ENCODE measurements at regions not wholly inside any gene's neighbourhood (a gene's known extent, or its start where the extent isn't known, plus 50 kb on each side); places are given as distances from the start of the nearest gene placed in this dataset.
"Not testable (repeated sequence)": the region's sequence is repeated elsewhere in the genome, so short reads cannot be mapped to it uniquely, and the experiment has no call there.

DNA sequence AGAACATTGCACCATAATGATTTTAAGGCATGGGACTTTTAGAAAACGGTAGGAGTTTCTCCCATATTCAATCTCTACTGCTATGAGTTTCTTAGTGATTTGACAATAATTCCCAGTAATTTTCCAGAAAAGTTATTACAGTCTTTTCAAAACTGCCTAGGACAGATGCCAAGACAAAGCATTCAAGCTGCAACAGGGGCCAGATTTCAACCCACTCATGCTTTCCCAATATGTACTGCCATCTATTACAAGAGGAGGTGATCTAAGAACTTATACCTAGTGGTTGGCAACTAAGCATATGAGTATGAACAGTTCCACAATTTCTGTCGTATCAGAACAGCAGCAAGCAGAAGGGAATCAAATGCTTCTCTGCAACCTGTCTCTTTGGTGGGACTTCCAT is 95.1 kb upstream of the TMED7 start:
- no peak overlapping the region for H3K4me3 Mint-ChIP-seq
- peaks cover 22% of the 10 kb centered on the region for H3K27me3 Mint-ChIP-seq
- ChIA-PET POLR2A (no interaction called here), CTCF (no interaction called here)
- intact Hi-C loops (cut with micrococcal nuclease) = no loop called here
- no peaks in the 10 kb centered on the region for H3K36me3 Mint-ChIP-seq
- H3K9me3 Mint-ChIP-seq = no peaks in the 10 kb centered on the region
- no peaks in the 10 kb centered on the region for H3K4me1 Mint-ChIP-seq (ENCODE audit: low read depth)
- DNase-seq = no peak
- H3K27ac Mint-ChIP-seq = no peak overlapping the region

GRCh38 chr5:115718927-115719326 is 93.1 kb upstream of the TMED7 start:
- no peak for DNase-seq
- POLR2A ChIA-PET = no interaction called here
- no peak overlapping the region for H3K4me3 Mint-ChIP-seq
- no peaks in the 10 kb centered on the region for H3K9me3 Mint-ChIP-seq
- CTCF ChIA-PET = no interaction called here
- H3K27me3 Mint-ChIP-seq = peaks cover 15% of the 10 kb centered on the region
- no peak overlapping the region for H3K27ac Mint-ChIP-seq
- intact Hi-C loops (cut with micrococcal nuclease) = no loop called here
- H3K4me1 Mint-ChIP-seq (ENCODE audit: low read depth) = no peaks in the 10 kb centered on the region
- no peaks in the 10 kb centered on the region for H3K36me3 Mint-ChIP-seq

DNA sequence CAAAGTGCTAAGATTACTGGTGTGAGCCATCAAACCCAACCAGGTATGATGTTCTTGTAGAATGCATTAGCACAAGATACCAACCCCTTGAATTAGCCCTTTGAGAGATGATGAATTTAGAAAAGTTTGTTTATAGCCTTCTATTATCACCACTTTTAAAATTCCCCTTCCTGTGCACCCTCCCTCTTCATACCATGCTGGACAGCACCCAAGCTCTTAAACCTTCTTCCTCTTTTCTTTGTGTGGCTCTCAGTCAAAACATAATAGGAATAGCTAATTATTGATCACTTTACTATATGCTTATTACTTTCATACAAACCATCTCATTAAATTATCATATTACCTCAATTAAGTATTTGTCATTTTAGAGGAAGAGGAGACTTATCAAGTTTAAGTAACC is 87.6 kb upstream of the TMED7 start:
- peaks cover 10% of the 10 kb centered on the region for H3K9me3 Mint-ChIP-seq
- ChIA-PET POLR2A (no interaction called here), CTCF (no interaction called here)
- H3K27ac Mint-ChIP-seq = no peak overlapping the region
- H3K36me3 Mint-ChIP-seq = no peaks in the 10 kb centered on the region
- H3K4me3 Mint-ChIP-seq = no peak overlapping the region
- H3K4me1 Mint-ChIP-seq (ENCODE audit: low read depth) = no peaks in the 10 kb centered on the region
- intact Hi-C loops (cut with micrococcal nuclease) = no loop called here
- peaks cover 6% of the 10 kb centered on the region for H3K27me3 Mint-ChIP-seq
- no peak for DNase-seq

- ChIA-PET CTCF (no interaction called here), POLR2A (no interaction called here)
- Mint-ChIP-seq H3K9me3 (peaks cover 10% of the 10 kb centered on the region), H3K27ac (no peak overlapping the region), H3K36me3 (no peaks in the 10 kb centered on the region), H3K27me3 (peaks cover 5% of the 10 kb centered on the region), H3K4me1 (ENCODE audit: low read depth) (no peaks in the 10 kb centered on the region), H3K4me3 (no peak overlapping the region)
- intact Hi-C loops (cut with micrococcal nuclease) = no loop called here
- no peak for DNase-seq
Observed at GRCh38 chr5:115709585-115709984, 83.7 kb upstream of the TMED7 start.

- H3K27me3 Mint-ChIP-seq = peaks cover 5% of the 10 kb centered on the region
- H3K9me3 Mint-ChIP-seq = peaks cover 10% of the 10 kb centered on the region
- intact Hi-C loops (cut with micrococcal nuclease) = no loop called here
- POLR2A ChIA-PET = no interaction called here
- no peaks in the 10 kb centered on the region for H3K4me1 Mint-ChIP-seq (ENCODE audit: low read depth)
- CTCF ChIA-PET = no interaction called here
- DNase-seq = no peak
- no peak overlapping the region for H3K4me3 Mint-ChIP-seq
- no peaks in the 10 kb centered on the region for H3K36me3 Mint-ChIP-seq
- no peak overlapping the region for H3K27ac Mint-ChIP-seq
Observed at GRCh38 chr5:115708819-115709477, 83.1 kb upstream of the TMED7 start.

DNA sequence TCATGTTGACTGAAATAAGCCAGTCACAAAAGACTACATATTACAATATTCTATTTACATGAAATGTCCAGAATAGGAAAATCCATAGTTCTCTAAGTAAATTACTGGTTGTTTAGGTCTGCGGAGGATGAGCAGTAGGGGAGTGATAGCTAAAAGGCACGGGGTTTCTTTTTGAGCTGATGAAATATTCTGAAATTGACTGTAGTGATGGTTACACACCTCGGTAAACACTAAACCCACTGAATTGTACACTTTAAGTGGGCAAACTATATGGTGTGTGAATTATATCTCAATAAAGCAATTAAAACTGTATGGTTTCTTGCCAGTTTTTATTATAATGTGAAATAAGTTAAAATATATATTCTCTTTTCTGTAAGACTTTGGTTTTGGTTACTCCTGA is 77.7 kb upstream of the TMED7 start:
- intact Hi-C loops (cut with micrococcal nuclease) = no loop called here
- H3K9me3 Mint-ChIP-seq = no peaks in the 10 kb centered on the region
- DNase-seq = no peak
- POLR2A ChIA-PET = no interaction called here
- H3K4me1 Mint-ChIP-seq (ENCODE audit: low read depth) = no peaks in the 10 kb centered on the region
- no peak overlapping the region for H3K4me3 Mint-ChIP-seq
- CTCF ChIA-PET = no interaction called here
- peaks cover 8% of the 10 kb centered on the region for H3K27me3 Mint-ChIP-seq
- no peaks in the 10 kb centered on the region for H3K36me3 Mint-ChIP-seq
- no peak overlapping the region for H3K27ac Mint-ChIP-seq

DNA sequence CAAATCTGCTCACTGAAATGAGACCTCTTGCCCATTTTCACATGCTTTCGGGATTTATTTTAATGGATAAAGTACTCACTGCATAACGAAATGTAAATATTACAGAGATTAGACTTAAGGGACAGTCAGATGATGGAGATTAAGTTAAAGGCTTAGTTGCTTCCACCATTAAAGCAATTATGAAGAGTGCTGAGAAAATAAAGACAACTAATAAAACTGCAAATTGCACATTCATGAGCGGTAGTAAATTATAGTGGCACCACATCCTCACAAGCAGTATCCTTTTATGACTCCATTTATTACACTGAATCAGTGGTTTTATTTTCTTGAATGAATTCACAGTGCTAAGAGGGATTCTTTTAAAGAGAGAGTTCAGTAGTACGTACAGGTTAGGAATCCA is 76.2 kb upstream of the TMED7 start:
- Mint-ChIP-seq H3K4me1 (ENCODE audit: low read depth) (no peaks in the 10 kb centered on the region), H3K9me3 (no peaks in the 10 kb centered on the region), H3K4me3 (no peak overlapping the region), H3K27ac (no peak overlapping the region), H3K27me3 (peaks cover 10% of the 10 kb centered on the region), H3K36me3 (no peaks in the 10 kb centered on the region)
- ChIA-PET CTCF (no interaction called here), POLR2A (no interaction called here)
- no peak for DNase-seq
- intact Hi-C loops (cut with micrococcal nuclease) = no loop called here

DNA sequence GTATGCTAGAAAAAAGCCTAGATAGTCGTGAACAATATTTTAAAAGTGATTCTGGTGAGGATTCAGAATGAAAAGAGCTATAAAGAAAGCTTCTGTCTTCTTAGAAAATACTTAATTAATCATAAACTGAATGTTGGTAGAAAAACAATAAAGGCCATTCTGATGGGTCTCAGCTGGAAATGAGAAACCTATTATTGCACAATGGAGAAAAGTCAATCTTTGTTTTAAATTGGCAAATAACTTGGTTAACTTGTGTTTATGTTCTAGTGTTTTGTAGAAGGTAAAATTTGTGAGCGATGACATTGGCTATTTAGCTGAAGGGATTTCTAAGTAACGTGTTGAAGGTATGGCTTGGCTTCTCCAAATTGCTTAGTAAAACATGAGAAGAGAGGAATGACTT is 74.1 kb upstream of the TMED7 start:
- H3K9me3 Mint-ChIP-seq = no peaks in the 10 kb centered on the region
- H3K36me3 Mint-ChIP-seq = no peaks in the 10 kb centered on the region
- intact Hi-C loops (cut with micrococcal nuclease) = no loop called here
- H3K27me3 Mint-ChIP-seq = peaks cover 7% of the 10 kb centered on the region
- CTCF ChIA-PET = no interaction called here
- H3K4me3 Mint-ChIP-seq = no peak overlapping the region
- no peak for DNase-seq
- POLR2A ChIA-PET = no interaction called here
- no peak overlapping the region for H3K27ac Mint-ChIP-seq
- no peaks in the 10 kb centered on the region for H3K4me1 Mint-ChIP-seq (ENCODE audit: low read depth)

- H3K36me3 Mint-ChIP-seq = no peaks in the 10 kb centered on the region
- H3K9me3 Mint-ChIP-seq = no peaks in the 10 kb centered on the region
- ChIA-PET CTCF (no interaction called here), POLR2A (no interaction called here)
- peaks cover 8% of the 10 kb centered on the region for H3K27me3 Mint-ChIP-seq
- no peak overlapping the region for H3K27ac Mint-ChIP-seq
- DNase-seq = no peak
- H3K4me1 Mint-ChIP-seq (ENCODE audit: low read depth) = no peaks in the 10 kb centered on the region
- intact Hi-C loops (cut with micrococcal nuclease) = no loop called here
- no peak overlapping the region for H3K4me3 Mint-ChIP-seq
Observed at GRCh38 chr5:115696141-115696650, 70.4 kb upstream of the TMED7 start.

GRCh38 chr5:115695310-115695880 is 69.6 kb upstream of the TMED7 start:
- CTCF ChIA-PET = no interaction called here
- POLR2A ChIA-PET = no interaction called here
- no peak for DNase-seq
- Mint-ChIP-seq H3K4me3 (no peak overlapping the region), H3K27me3 (peaks cover 6% of the 10 kb centered on the region), H3K36me3 (no peaks in the 10 kb centered on the region), H3K4me1 (ENCODE audit: low read depth) (no peaks in the 10 kb centered on the region), H3K27ac (no peak overlapping the region), H3K9me3 (no peaks in the 10 kb centered on the region)
- intact Hi-C loops (cut with micrococcal nuclease) = no loop called here

DNA sequence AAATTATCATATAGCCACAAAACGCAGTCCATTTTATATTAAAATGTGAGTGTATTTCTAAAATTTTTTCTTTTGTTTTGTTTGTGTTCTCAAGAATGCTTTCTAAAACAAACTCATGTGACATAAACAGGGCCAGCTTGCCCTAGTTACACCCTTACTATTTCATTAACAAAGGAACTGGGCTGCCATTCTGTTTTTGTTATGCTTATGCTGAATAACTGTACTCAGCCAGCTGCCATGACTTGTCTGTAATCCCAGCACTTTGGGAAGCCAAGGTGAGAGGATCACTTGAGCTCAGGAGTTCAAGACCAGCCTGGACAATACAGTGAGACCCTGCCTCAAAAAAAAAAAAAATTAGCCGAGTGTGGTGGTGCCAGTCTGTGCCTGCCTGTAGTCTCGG is 66.0 kb upstream of the TMED7 start:
- intact Hi-C loops (cut with micrococcal nuclease); H3K27ac Mint-ChIP-seq; H3K9me3 Mint-ChIP-seq; H3K4me1 Mint-ChIP-seq (ENCODE audit: low read depth); H3K36me3 Mint-ChIP-seq; POLR2A ChIA-PET; DNase-seq; H3K4me3 Mint-ChIP-seq; CTCF ChIA-PET: not testable (repeated sequence)
- peaks cover 13% of the 10 kb centered on the region for H3K27me3 Mint-ChIP-seq

DNA sequence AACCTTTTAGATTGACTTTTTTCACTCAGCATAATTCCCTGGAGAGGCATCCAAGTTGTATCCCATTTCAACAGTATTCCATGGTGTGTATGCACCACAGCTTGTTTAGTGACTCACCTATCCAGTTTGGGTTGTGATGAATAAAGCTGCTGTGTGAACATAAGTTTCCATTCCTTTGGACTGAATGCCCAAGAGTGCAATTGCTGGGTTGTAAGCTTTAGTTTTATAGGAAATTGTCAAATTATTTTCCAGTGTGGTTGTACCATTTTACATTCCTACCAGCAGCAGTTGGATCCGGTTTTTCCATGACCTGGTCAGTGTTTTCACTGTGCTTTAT is 60.9 kb upstream of the TMED7 start:
- Mint-ChIP-seq H3K27ac (no peak overlapping the region), H3K4me1 (ENCODE audit: low read depth) (no peaks in the 10 kb centered on the region)

GRCh38 chr5:115686051-115686737 is 60.4 kb upstream of the TMED7 start:
- peaks cover 14% of the 10 kb centered on the region for H3K27me3 Mint-ChIP-seq

More for the DNA sequence above, 60.9 kb upstream of the TMED7 start:
- no peak for DNase-seq
- no peaks in the 10 kb centered on the region for H3K36me3 Mint-ChIP-seq
- peaks cover 13% of the 10 kb centered on the region for H3K27me3 Mint-ChIP-seq
- ChIA-PET POLR2A (no interaction called here), CTCF (no interaction called here)
- H3K9me3 Mint-ChIP-seq = no peaks in the 10 kb centered on the region
- H3K4me3 Mint-ChIP-seq = no peak overlapping the region
- intact Hi-C loops (cut with micrococcal nuclease) = no loop called here

More at GRCh38 chr5:115686051-115686737, 60.4 kb upstream of the TMED7 start:
- ChIA-PET CTCF (no interaction called here), POLR2A (no interaction called here)
- H3K9me3 Mint-ChIP-seq = no peaks in the 10 kb centered on the region
- no peak overlapping the region for H3K27ac Mint-ChIP-seq
- no peak for DNase-seq
- H3K4me1 Mint-ChIP-seq (ENCODE audit: low read depth) = no peaks in the 10 kb centered on the region
- intact Hi-C loops (cut with micrococcal nuclease) = no loop called here
- H3K36me3 Mint-ChIP-seq = no peaks in the 10 kb centered on the region
- H3K4me3 Mint-ChIP-seq = no peak overlapping the region

Data from activated CD4-positive, alpha-beta memory T cell treated with anti-CD3 and anti-CD28 coated beads for 36 hours (primary cell).